GM19467 (cell line): ENCODE measurements at regions not wholly inside any gene's neighbourhood (a gene's known extent, or its start where the extent isn't known, plus 50 kb on each side); places are given as distances from the start of the nearest gene placed in this dataset.

Source experiments
- ATAC-seq: cut with Tn5 transposase; IDR thresholded peaks from one replicate; pipeline ENCODE4 v1.9.1; 2021; ENCODE audit warnings: mild to moderate bottlenecking, moderate library complexity; ENCODE audit not compliant: unreplicated experiment

GRCh38 chr5:76030343-76030742 is 52.8 kb upstream of the SV2C start:
- no peak for ATAC-seq

- no peak for ATAC-seq
These were observed 53.4 kb upstream of the SV2C start for GRCh38 chr5:76029739-76030138.

GRCh38 chr5:76025790-76026189 is 57.4 kb upstream of the SV2C start:
- no peak for ATAC-seq

DNA sequence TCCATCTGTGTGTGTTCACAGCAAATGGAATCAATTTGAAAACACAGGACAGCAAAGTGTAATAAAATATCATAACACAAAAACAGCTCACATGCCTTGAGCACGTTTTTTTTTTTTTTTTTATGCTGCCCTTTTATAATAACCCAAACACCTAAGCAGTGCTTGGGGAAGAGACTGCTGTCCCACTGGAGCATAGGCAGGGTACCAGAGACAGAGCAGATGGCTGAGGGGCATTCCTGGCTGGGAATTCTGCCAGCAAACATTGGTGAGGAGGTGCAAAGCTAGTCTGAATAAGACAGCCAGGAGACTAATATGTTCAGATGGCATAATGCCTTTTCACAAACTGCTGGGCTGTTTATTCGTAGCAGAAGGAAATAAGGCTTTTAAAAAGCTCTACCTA is 58.1 kb upstream of the SV2C start:
- no peak for ATAC-seq

DNA sequence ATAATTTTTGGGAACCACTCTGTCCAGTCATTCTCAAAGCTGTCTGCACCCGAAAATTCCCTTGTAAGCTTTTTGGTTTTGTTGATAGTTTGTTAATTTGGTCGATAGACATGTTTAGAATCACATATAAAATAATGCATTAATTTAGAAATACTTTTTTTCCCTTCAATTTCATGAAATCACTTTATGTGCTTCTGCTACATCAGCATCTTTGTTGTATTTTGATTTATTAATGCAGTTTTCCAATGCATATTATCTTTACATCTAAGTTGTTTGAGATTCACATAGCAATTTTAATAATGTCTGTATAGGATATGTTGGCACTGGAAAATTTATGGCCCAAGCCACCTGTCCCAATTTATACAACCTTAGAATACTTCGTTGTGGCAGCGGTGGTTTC is 60.6 kb upstream of the SV2C start:
- ATAC-seq: no peak

DNA sequence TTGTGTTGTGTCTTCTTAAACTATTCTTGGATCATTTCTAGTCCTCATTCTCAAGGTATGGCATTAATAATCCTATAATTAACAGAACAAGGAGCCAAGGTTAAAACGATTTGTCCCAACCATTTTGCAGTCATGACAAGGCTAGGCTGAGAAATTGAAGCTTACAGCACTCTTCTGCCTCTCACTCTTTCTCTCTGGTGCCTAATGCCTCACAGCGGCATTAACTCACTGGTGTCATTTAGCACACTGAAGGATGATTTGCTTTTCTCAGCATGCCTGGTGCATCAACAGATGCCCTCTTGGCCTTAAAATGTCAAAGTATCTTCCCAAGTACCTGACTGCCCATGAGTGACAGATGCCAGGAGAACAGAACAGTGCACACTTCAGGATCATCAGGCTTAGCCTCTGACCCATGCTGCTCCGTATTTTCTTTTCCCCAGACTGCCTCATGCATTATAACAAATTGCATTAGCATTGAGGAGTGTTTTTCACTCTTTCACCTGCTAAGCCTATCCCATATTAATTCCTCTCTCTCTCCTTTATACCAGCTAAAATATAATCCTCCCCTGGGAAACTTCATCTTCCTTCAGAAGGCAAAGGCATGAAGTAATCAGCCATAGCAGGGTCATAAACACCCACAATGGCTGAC is 61.1 kb upstream of the SV2C start:
- no peak for ATAC-seq

GRCh38 chr5:76016258-76016657 is 66.9 kb upstream of the SV2C start:
- ATAC-seq: no peak

DNA sequence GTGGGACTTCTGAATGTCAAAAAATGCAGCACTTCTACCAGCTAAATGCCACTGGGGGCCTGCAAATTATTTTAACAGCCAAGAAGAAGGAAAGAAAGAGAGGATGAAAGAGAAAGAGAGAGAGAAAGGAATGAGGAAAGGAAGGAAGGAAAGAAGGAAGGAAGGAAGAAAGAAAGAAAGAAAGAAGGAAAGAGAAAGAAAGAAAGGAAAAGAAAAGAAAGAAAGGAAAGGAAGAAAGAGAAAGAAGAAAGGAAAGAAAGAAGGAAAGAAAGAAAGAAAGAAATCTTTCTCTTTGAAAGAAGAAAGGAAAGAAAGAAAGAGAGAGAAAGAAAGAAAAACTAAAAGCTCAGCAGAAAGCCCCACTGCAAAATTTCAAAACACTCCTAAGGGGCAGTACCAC is 69.2 kb upstream of the SV2C start:
- no peak for ATAC-seq

DNA sequence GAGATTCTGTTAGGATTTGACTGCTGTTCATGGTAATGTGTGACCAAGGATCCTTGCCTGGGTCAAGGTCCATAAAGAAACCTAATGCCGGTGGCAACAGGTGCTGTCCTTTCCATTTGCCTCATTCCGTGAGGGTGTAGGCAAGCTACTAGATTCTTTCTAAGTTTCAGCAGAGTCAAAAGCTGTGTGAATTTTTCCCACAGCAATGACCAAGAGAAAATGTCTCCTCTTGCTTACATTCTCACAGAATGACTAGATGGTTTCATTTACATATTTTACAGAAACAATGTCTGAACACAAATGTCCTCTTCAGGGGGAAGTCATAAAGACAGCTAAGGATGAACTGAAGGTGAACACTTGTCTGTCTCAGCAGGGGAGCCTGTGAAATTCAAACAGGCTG is 75.3 kb upstream of the SV2C start:
- no peak for ATAC-seq

DNA sequence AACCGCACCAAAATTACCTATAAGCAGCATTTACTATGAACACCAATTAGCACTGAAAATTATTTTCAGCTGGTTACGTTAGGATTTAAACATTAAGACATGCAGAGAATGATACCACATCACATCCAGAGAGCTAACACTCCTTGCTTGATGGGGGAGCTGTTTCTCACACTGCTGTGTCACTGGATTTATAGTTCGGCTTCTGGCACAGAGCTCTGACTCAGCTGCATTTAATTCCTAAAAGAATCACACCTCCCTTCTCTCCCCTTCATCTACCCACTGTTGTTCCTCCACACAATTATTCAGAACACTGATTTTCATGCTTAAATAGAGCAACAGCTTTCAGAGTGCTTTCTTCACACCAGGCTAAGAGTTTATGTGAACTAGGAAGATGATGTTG is 82.6 kb upstream of the SV2C start:
- no peak for ATAC-seq

DNA sequence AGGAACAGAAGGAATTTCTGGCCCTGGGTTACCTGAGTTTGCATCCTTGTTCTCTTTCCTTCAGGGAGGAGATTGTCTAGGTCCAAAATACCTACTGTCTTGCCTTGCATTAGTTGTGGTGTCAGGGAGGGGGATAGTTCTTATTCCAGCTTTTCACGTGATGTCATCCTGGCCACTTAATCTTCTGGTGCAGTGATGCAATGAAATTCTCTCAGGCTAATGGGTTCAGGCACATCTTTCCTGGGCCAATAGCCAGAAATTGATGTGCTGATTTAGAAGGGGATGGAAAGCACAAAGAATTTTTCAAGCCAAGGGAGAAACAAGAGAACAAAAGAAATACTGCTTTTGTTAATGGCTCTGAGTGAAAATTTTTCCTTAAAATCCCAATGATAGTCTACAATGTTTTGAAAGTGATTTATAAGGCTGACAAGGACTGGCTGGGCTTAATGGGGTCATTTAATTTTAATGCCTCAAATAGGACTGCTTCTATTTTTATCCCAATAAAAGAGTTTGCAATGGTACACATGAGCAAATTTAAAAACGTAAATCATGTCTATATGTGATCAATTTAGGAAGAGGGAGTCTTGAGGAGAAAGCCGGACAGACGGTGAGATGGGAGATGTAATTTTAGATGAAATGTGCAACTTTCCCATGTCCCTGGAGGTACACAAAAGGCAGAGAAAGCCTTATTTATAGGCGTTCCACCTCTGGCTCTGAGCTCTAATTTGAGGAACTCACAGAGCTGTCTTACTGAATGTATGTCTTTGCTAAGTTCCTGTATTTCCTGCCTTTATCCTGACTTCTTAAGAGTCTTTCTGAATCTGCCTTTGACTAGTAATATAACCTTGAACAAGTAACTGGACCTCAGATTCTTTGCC is 89.3 kb upstream of the SV2C start:
- no peak for ATAC-seq

DNA sequence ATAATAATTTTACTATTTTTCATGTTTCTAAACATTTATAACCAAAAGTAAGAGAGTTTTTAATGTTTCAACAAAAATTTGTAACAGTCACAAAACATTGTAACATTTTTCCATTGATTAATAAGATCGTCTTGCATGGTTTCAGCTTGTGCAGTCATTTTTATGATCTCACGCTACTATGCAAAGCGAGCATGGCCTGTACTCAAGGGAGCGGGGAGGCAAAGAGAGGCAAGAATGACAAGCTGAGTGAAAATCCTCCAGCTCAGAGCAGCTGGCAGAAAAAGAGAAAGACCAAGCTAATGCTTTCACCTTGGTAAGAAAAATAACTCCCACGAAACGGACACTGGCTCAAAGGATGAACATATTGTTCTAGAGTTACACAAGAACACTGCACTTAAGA is 90.0 kb upstream of the SV2C start:
- no peak for ATAC-seq

DNA sequence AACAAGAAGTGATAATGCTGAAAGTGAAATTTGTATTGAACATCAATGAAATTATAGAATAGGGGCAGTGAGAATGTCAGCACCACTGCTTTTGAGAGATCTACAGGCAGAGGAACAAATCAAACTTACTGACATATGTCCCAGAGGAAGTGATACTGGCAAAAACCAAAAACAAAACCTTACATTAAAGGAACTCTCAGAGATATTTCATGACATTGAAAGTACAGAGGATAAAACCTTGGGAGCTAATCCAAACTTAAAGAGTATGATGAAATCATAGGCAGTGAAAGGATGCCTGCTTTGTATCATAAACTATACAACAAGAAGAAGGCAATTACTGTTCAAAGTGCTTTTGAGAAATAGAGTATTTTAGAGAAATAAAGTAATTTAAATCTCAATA is 90.4 kb upstream of the SV2C start:
- ATAC-seq: no peak

- ATAC-seq: no peak
These were observed 98.1 kb upstream of the SV2C start for GRCh38 chr5:75985077-75985476.

DNA sequence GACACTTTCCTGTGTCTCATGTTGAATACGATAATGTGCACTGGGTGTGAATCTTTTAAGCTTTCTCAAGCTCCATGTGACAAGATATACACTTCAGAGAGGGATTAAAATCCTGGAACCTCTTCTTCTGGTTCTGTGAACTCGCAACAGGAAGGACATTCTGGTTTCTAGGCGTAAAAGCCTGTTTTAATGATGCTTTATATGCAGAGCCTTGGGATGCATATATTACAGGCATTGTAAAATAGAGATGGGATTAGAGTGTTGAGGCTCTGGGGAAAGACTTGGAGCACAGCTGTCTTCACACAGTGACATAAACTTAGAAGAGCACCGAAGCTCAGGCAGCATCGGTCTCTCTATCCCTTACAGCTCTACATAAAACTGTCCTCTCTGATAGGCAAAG is 107.7 kb upstream of the SV2C start:
- ATAC-seq: no peak

GRCh38 chr5:75965292-75965691 is 117.9 kb upstream of the SV2C start:
- no peak for ATAC-seq

DNA sequence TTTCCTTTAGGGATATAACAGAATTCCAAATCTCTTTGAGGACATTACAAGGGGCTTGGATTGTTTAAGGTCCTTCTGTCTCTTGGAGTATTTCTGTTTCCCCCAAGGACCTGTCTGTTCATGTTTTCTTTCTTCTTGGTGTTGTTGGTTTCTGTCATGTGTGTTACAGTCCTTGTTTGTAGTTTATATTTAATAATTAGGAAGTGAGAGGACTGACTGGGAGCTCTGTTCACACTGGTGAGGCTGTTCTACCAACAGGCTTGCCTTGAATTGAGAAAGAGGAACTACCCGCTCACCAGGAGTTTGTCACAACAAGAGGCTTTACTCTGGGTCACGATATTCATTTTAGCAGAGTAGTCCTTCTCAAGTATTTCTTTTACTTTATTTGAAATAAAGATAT is 119.2 kb upstream of the SV2C start:
- no peak for ATAC-seq

DNA sequence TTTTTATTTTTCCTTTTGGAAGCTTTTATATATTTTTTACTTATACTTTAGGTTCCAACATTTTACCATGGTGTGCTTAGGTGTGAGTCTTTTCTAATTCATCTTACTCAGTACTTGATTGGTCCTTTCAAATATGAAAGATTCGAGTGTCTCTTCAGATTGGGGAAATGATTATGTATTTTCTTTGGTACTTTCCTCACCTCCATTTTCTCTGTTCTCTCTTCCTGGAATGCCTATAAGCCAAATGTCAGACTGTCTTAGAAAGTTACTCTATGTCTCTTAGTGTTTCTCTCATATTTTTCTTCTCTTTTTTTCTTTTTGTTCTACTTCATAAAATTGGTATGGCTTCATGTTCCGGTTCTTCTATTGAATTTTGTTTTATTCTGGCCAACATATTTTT is 119.6 kb upstream of the SV2C start:
- no peak for ATAC-seq

GRCh38 chr5:75961818-75962217 is 121.4 kb upstream of the SV2C start:
- ATAC-seq: no peak

- ATAC-seq: no peak
These were observed 123.1 kb upstream of the SV2C start for GRCh38 chr5:75960129-75960528.

DNA sequence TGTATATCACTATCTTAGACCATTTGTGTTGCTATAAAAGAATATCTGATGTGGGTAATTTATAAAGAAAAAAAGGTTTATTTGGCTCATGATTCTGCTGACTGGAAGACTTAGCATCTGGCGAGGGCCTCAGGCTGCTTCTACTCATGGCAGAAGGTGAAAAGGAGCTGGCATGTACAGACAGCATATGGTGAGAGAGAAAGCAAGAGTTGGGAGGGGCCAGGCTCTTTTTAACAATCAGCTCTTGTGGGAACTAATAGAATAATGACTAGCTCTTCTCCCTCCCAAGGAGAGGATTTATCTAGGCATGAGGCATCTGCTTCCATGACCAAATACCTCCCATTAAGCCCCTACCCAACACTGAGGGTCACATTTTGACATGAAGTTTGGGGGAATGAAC is 130.2 kb upstream of the SV2C start:
- ATAC-seq: no peak

DNA sequence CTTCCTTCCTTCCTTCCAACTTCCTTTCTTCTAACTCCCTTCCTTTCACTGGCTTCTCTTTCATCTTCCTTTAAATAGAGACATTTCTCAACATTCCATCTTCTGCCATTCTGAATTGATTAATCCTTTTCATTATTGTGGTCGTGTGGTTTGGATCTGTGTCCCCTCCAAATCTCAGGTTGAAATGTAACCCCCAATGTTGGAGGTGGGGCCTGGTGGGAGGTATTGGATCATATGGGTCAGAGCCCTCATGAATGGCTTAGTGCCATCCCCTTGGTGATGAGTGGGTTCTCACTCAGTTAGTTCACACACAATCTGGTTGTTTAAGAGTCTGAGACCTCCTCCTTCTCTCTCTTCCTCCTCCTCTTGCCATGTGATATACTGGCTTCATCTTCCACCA is 130.9 kb upstream of the SV2C start:
- no peak for ATAC-seq

DNA sequence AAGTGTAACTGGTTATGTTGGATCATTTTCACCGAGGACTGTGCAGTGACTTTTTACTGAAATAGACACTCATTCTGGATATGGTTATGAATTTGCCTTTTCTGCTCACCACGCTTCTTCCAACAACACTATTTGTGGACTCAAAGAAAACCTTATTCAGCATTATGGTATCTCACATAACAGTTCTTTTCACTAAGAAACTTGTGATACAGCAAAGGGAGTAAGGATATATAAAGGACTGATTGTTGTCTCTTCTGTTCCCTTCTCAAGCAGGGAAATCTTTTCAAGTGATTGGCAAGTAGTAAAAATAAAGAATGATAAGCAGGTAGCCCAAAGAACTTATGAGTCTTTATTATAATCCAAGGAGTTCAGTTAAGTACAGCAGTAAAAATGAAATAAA is 131.5 kb upstream of the SV2C start:
- ATAC-seq: no peak
